Sigmoid colon (tissue), 6 donors: ENCODE measurements at regions not wholly inside any gene's neighbourhood (a gene's known extent, or its start where the extent isn't known, plus 50 kb on each side); places are given as distances from the start of the nearest gene placed in this dataset.
"Not testable (repeated sequence)": the region's sequence is repeated elsewhere in the genome, so short reads cannot be mapped to it uniquely, and the experiment has no call there.

Experiments used
- DNase-seq: peaks from one replicate; pipeline ENCODE4 v3.0.0-alpha.2; 2019
- H3K27ac ChIP-seq, 4 donors: fragments of 200-600 bp; sonication (generic); one replicate each; pipeline ENCODE4 v1.5.1; 2016 to 2019; ENCODE audit warnings: mild to moderate bottlenecking in 1 of 4
- H3K27me3 ChIP-seq, 3 donors: fragments of 200-600 bp; sonication (generic); one replicate each; pipeline ENCODE4 v1.5.1; 2019; ENCODE audit warnings: mild to moderate bottlenecking in 1 of 3
- H3K36me3 ChIP-seq, 4 donors: fragments of 200-600 bp; sonication (generic); one replicate each; pipeline ENCODE4 v1.5.1; 2016 to 2019
- H3K4me1 ChIP-seq, 4 donors: fragments of 200-600 bp; sonication (generic); one replicate each; pipeline ENCODE4 v1.5.1; 2017 to 2019
- H3K4me3 ChIP-seq, 4 donors: fragments of 200-600 bp; sonication (generic); one replicate each; pipeline ENCODE4 v1.5.1; 2017 to 2019; ENCODE audit warnings: mild to moderate bottlenecking in 2 of 4, moderate library complexity in 1 of 4
- H3K9me3 ChIP-seq, 4 donors: fragments of 200-600 bp in 3 of 4; sonication (generic) in 3 of 4; one replicate each; pipeline versions ENCODE4 v1.5.1 to v1.6.1; 2013 to 2019
- EP300 ChIP-seq, 4 donors: sonication (generic); formaldehyde crosslinking; IDR thresholded peaks; one replicate each; pipeline ENCODE4 v1.6.1; 2017; ENCODE audit warnings: antibody characterized with exemption in 4 of 4
- POLR2A ChIP-seq, 2 donors: fragments of 450-650 bp; IDR thresholded peaks; one replicate each; pipeline ENCODE4 v1.6.1; 2016; ENCODE audit warnings: antibody characterized with exemption in 2 of 2, mild to moderate bottlenecking in 2 of 2, moderate library complexity in 2 of 2
- POLR2AphosphoS5 ChIP-seq, 4 donors: sonication (generic); formaldehyde crosslinking; IDR thresholded peaks; one replicate each; pipeline ENCODE4 v1.6.1; 2017; ENCODE audit warnings: antibody characterized with exemption in 4 of 4
- whole genome bisulfite sequencing, 2 donors: extraction: QIAGEN DNeasy Blood & Tissue Kit; methylation state at CpG; one replicate each; pipeline ENCODE4 v1.1.7; 2013; 5-methylcytosine and 5-hydroxymethylcytosine counted together
- intact Hi-C: fragments of 100-400 bp; cut with DNase I; formaldehyde crosslinking; loops from one replicate; pipeline ENCODE4 v1.15.1; 2023
- TF ChIP-seq, protein P1 (sequence below), 4 experiments: fragments of 450-650 bp in 3 of 4; fragments of 200-600 bp in 1 of 4; IDR thresholded peaks; one replicate each; pipeline ENCODE4 v1.5.1; 2016 to 2019; ENCODE audit warnings: antibody characterized with exemption in 4 of 4, mild to moderate bottlenecking in 3 of 4, moderate library complexity in 2 of 4
- donor health status: healthy with polysubstance abuse.
- donor health status: healthy.

DNA sequence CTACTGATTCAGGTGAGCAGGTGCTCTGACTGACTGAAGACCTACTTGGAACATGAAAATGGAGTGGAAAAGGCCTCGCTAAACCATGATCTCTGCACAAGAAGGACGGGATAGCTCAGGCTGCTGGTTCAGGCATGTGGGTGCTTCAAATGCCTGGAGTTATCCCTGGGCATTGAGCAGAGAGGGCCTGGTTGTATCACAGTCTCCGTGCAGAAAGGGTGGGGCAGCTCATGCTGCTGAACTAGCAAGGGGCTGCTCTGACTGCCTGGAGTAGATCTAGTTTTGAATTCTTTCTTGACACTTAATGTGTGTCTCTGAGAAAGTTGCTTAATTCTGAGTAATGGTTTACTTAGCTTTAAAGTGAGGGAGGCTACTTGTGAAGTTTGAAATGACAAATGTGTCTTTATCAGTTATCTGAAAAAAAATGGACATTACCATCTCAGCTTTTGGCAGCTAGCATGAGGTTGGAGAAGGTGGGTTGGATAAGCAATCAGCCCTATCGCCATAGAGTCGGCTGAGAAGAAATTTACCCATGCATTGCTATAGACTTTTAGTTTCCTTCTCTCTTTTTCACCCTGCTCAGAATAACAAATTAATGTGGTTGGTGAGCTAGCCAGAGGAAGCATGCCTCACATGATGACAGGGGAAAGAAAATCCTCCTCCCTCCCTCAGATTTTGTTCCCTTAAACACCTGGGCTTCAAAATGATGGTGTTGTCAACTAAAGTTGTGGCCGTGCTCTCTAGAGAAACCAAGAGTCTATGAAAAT lies 832.4 kb downstream of the STIM2 start:
- no peaks in the 10 kb centered on the region for H3K36me3 ChIP-seq
- TF ChIP-seq POLR2A (IDR thresholded peaks at IDR 0.05) (no peak), POLR2AphosphoS5 (IDR thresholded peaks at IDR 0.05) (no peak), EP300 (IDR thresholded peaks at IDR 0.05) (no peak)
- TF ChIP-seq, protein P1, sequence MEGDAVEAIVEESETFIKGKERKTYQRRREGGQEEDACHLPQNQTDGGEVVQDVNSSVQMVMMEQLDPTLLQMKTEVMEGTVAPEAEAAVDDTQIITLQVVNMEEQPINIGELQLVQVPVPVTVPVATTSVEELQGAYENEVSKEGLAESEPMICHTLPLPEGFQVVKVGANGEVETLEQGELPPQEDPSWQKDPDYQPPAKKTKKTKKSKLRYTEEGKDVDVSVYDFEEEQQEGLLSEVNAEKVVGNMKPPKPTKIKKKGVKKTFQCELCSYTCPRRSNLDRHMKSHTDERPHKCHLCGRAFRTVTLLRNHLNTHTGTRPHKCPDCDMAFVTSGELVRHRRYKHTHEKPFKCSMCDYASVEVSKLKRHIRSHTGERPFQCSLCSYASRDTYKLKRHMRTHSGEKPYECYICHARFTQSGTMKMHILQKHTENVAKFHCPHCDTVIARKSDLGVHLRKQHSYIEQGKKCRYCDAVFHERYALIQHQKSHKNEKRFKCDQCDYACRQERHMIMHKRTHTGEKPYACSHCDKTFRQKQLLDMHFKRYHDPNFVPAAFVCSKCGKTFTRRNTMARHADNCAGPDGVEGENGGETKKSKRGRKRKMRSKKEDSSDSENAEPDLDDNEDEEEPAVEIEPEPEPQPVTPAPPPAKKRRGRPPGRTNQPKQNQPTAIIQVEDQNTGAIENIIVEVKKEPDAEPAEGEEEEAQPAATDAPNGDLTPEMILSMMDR (IDR thresholded peaks at IDR 0.05) = no peak
- intact Hi-C loops = no loop called here
- 63 to 76% methylated on average over 6 of the region's 6 CpGs for WGBS, 2 donors
- H3K4me1 ChIP-seq = peaks cover 0 to 8% (median 0%) of the 10 kb centered on the region in 4 donors
- H3K4me3 ChIP-seq = no peak overlapping the region
- DNase-seq = no peak
- no peaks in the 10 kb centered on the region for H3K27me3 ChIP-seq
- no peak overlapping the region for H3K27ac ChIP-seq
- no peaks in the 10 kb centered on the region for H3K9me3 ChIP-seq

DNA sequence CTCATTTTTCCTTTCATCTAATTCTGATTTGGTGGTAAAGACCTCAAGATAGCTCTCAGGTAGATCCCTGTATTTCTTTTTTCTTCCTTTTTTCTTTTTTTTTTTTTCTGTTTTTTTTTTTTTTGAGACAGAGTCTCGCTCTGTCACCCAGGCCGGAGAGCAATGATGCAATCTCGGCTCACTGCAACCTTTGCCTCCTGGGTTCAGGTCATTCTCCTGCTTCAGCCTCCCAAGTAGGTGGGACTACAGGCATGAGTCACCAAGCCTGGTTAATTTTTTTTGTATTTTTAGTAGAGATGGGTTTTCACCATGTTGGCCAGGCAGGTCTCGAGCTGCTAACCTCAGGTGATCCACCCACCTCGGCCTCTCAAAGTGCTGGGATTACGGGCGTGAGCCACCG lies 835.6 kb downstream of the STIM2 start:
- 74 to 91% methylated on average over 8 of the region's 8 CpGs for WGBS, 2 donors
- intact Hi-C loops, DNase-seq, H3K9me3 ChIP-seq, H3K27me3 ChIP-seq, H3K36me3 ChIP-seq, H3K27ac ChIP-seq, H3K4me3 ChIP-seq: not testable (repeated sequence)
- H3K4me1 ChIP-seq = peaks cover 0 to 13% (median 4%) of the 10 kb centered on the region in 4 donors

DNA sequence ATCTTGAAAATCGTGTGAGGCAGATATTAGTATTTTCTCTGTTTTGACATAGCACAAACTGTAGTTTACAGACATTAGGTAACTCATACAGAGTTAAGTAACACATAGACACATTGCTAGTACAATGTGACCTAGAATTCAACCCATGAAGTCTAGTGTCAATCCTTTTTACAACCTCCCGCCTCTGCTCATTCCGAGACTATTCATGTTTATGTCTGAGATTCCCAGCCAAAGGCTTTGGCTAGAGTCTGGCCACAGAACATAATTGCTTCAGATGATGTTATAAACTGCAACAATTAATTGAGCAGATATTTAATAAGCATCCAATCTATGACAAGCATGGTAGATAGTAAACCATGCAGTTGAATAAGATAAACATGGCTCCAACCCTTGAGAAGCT lies 841.0 kb downstream of the STIM2 start:
- H3K27me3 ChIP-seq = no peaks in the 10 kb centered on the region
- no peaks in the 10 kb centered on the region for H3K9me3 ChIP-seq
- H3K36me3 ChIP-seq = no peaks in the 10 kb centered on the region
- TF ChIP-seq POLR2AphosphoS5 (IDR thresholded peaks at IDR 0.05) (peak in 3 of 4 donors; percentile 20 to 45 (median 27)), EP300 (IDR thresholded peaks at IDR 0.05) (no peak)
- peak overlapping the region in 1 of 4 donors; percentile 41 for H3K27ac ChIP-seq
- intact Hi-C loops = no loop called here
- DNase-seq = no peak
- WGBS, 2 donors = 38 to 56% methylated on average over 3 of the region's 3 CpGs
- no peak overlapping the region for H3K4me3 ChIP-seq
- peaks cover 0 to 29% (median 16%) of the 10 kb centered on the region in 4 donors for H3K4me1 ChIP-seq

DNA sequence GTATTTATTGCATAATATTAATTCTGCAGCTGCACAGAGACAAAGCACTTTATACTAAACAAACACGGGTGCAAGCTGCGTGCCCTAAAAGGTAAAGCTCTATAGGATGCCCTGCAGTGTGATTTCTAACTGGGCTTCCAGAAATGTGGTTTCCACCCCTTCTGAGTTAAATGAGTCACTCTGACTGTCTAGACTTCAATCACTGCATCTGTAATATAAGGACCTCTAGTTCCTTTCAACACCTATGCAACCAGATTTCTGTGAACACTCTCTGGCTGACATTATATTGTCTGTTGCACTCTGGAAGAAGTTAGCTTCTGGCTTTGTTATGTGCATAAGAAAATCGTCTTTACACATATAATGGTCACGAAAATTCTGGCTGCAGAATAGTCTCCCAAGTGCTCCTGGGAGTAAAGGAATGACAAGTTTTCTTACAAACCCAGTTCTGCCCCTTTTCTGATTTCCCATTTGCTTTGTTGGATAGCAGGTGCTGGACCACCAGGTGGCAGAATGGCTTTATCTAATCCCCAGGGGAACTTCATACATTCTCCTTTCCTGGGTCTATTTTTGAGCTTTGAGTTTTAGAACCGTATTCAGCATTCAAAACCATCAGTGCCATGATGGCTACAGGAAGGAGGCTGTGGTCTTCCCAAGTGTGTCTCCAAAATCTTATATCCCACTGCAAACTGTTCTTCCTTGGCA lies 842.2 kb downstream of the STIM2 start:
- WGBS, 2 donors = 26 to 54% methylated on average over 5 of the region's 5 CpGs
- Histone ChIP-seq H3K36me3 (no peaks in the 10 kb centered on the region), H3K27ac (no peak overlapping the region), H3K4me1 (peaks cover 0 to 21% (median 16%) of the 10 kb centered on the region in 4 donors), H3K9me3 (no peaks in the 10 kb centered on the region), H3K4me3 (no peak overlapping the region), H3K27me3 (no peaks in the 10 kb centered on the region)
- intact Hi-C loops = no loop called here
- TF ChIP-seq, protein P1 (IDR thresholded peaks at IDR 0.05) = peak in 1 of 4 experiments; percentile 32
- TF ChIP-seq EP300 (IDR thresholded peaks at IDR 0.05) (no peak), POLR2AphosphoS5 (IDR thresholded peaks at IDR 0.05) (no peak)
- DNase-seq = no peak

DNA sequence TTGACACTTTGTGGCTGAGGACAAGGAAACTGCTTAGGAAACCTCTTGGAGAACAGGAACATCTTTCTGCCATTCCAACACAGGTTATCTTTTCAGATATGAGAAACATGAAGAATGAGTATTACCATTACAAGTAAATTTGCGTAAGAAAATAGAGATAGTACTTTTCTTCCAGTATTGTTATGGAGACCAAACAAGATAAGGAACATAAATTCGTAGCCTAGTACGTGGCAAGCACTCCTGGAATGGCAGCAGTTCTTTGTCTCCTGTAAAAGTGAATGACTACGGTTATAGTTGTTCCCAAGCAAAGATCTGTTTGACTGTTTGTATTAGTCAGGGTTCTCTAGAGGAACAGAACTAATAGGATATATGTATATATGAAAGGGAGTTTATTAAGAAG lies 843.1 kb downstream of the STIM2 start:
- no peaks in the 10 kb centered on the region for H3K27me3 ChIP-seq
- H3K9me3 ChIP-seq = no peaks in the 10 kb centered on the region
- intact Hi-C loops = no loop called here
- 74 to 85% methylated on average over 4 of the region's 4 CpGs for WGBS, 2 donors
- H3K27ac ChIP-seq = no peak overlapping the region
- no peak for DNase-seq
- no peaks in the 10 kb centered on the region for H3K36me3 ChIP-seq
- TF ChIP-seq POLR2A (IDR thresholded peaks at IDR 0.05) (no peak), EP300 (IDR thresholded peaks at IDR 0.05) (no peak), POLR2AphosphoS5 (IDR thresholded peaks at IDR 0.05) (no peak)
- TF ChIP-seq, protein P1 (IDR thresholded peaks at IDR 0.05) = no peak
- H3K4me1 ChIP-seq = peaks cover 0 to 21% (median 16%) of the 10 kb centered on the region in 4 donors
- no peak overlapping the region for H3K4me3 ChIP-seq
